HG02678 (cell line): ENCODE measurements at regions not wholly inside any gene's neighbourhood (a gene's known extent, or its start where the extent isn't known, plus 50 kb on each side); places are given as distances from the start of the nearest gene placed in this dataset.
"Not testable (repeated sequence)": the region's sequence is repeated elsewhere in the genome, so short reads cannot be mapped to it uniquely, and the experiment has no call there.

Experiments used
- ATAC-seq: cut with Tn5 transposase; IDR thresholded peaks from one replicate; pipeline ENCODE4 v1.9.1; 2021; ENCODE audit warnings: mild to moderate bottlenecking, moderate library complexity; ENCODE audit not compliant: unreplicated experiment

DNA sequence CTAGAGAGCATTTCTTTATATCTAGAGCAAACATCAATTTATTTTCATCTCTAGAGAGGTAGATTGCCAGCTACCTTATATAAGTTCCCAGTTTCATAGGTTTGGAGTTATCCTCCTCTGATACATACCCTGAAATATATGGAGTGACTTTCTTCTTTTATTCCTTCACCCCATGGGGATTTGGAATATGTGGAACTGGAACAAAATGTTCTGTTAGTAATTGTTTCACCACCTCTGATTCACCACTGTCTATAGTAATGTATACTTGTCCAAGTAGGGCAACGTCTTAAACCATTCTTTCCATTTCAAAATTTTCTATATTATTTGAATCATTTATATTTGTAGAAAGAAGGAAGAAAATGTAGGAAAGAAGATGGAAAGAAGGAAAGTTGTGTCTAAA is 511.2 kb upstream of the KCND2 start:
- no peak for ATAC-seq

DNA sequence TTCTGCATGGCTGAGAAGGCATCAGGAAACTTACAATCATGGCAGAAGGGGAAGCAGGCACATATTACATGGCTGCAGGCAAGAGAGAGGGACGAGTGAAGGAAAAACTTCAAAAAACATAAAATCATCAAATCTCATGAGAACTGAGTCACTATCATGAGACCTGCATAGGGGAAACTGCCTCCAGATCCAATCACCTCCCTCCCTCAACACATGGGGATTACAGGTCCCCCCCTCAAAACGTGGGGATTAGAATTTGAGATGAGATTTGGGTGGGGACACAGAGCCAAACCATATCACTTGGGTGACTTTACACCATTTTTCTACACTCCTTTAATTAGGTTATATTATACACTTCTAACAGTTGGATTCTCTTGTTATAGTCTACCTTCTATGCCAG is 490.7 kb upstream of the KCND2 start:
- no peak for ATAC-seq

DNA sequence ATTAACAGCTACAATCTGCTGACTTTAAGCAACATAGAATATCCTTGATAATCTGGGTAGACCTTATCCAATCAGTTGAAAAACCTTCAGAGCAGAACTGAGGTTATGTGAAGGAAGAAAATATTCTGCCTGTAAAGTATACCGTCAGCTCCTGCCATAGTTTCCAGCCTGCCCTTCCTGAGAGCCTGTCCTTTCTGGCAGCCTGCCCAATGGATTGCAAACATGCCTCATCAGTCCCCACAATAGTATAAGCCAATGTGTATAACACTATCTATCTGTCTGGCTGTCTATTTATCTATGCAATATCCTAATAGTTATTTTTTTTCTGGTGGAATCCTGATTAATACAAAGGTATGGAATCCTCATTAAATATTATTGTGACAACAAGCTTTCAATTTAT is 489.2 kb upstream of the KCND2 start:
- no peak for ATAC-seq

DNA sequence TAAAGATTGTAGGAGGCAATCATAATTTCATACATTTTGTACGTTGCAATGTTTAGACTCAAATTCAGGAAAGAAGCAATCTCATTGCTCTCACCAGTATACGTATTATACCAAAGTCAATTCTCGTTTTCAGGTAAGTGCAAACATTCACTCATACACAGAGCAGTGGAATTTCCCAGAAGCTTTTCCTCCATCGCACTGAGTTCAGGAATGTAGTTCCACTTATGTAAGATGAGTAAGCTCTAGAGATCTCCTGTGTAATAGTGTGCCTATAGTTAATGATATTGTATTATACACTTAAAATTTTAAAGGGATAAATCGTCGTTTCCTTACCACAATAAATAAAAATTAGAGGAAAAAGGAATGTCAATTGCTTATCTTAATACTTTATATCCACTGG is 470.8 kb upstream of the KCND2 start:
- no peak for ATAC-seq

DNA sequence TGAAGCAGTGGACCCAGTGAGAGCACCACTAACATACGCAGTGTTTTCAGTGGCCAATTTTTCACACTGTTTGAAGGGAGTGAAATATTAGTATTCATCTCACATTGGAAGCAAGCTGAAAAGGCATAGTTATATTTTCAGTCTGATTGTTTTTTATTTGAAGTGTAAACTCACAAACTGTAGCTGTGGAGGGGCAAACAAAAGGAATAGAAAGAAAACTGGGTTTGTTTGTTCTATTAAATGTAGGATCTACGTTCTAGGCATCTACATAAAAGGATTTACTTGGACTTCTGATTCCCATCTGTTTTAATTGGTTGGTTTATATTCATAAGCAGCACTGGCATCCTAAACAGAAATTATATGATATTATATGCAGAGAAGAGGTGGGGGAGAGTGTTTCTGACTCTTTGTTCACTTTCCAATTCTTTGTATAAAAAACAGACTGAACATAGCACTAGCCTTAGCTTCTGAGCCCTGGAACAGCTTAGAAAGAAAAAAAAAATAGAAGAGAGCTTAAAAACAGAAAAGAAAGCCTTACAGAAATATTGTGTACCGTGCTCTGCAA is 447.8 kb upstream of the KCND2 start:
- no peak for ATAC-seq

DNA sequence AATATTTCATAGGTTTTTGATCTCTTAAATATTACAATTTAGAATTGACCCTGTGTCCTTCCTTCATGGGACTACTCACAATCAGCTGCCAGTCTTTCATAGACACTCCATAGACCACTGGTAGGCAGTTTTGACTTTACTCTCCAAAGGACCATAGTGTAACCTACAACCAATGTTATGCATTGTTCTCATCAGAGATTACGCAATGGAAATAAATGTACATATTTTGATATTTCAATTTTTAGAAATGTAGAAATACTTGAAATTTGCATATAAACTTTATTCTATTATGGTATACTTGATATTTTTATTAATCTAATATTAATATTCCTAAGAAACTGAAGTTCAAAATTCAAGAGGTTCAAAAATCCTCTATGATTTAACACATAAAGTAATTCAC is 446.4 kb upstream of the KCND2 start:
- no peak for ATAC-seq

DNA sequence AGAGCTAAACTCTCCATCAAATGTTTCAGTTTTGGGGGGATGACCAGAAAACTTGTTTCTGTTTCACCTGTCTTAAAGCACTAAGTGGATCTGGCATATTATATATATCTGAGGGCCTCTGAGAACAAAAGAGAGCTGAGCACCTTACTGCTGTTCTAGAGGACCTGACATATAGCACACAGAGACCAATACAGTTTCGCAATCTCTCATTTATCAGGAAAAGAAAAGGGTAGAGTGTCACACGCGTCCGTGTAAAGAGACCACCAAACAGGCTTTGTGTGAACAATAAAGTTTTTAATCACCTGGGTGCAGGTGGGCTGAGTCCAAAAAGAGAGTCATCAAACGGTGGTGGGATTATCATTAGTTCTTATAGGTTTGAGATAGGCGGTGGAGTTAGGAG is 434.5 kb upstream of the KCND2 start:
- no peak for ATAC-seq

DNA sequence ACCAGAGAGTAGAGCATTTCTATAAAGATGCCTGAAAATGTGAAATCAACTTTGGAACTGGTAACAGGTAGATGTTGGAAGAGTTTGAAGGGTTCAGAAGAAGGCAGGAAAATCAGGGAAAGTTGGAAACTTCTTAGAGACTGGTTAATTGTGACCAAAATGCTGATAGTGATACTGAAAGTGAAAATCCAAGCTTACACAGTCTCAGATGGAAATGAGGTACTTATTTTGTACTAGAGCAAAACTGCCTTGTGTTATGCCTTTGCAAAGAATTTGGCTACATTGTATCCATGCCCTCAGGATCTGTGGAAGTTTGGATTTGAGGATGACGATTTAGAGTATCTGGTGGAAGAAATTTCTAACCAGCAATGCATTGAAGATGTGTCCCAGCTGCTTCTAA is 430.6 kb upstream of the KCND2 start:
- ATAC-seq, result no peak

DNA sequence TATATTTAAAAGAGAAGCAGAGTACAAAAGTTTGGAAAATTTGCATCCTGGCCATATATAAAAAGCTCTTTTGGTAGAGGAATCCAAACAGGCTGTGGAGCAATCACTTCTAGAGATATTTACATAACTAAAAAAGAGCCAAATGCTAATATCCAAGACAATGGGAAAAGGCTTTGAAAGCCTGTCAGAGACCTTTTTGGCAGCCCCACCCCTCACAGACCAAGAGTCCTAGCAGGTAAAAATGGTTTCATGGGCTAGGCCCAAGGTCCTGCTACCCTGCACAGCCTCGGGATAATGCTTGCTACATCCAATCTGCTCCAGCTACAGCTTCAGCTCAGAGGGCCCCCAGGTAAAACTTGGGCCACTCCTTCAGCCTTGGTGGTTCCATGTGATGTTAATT is 430.2 kb upstream of the KCND2 start:
- ATAC-seq, result no peak

DNA sequence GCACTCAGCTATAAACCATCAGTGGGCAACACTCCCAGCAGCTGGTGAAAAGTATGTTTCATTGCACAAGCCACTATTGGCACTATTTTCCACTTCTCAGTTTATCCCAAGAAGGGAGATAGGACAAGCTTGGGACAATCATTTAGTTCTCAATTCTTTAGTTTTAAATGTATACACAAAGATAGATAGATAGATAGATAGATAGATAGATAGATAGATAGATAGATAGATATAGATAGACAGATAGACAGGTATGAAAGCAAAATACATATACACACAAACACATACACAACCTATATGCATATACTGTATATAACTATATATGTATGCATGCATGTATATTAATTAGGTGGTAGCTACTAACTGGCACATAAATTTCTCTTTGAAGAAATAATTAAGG is 411.6 kb upstream of the KCND2 start:
- no peak for ATAC-seq

DNA sequence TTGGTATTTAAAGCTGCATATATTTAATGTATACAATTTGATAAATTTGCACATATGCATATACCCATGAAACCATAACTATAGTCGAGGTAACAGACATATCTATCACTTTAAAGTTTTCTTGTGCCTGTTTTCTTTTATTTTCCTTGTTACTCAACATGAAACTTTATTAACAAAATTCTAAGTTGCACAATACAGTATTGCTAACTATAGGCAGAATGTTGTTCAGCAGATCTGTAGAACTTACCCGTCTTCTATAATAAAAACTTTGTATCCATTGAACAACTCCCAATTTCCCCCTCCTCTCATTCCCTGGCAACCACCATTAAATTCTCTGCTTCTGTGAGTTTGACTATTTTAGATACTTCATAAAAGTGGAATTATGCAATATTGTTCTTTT is 404.6 kb upstream of the KCND2 start:
- ATAC-seq, result no peak

DNA sequence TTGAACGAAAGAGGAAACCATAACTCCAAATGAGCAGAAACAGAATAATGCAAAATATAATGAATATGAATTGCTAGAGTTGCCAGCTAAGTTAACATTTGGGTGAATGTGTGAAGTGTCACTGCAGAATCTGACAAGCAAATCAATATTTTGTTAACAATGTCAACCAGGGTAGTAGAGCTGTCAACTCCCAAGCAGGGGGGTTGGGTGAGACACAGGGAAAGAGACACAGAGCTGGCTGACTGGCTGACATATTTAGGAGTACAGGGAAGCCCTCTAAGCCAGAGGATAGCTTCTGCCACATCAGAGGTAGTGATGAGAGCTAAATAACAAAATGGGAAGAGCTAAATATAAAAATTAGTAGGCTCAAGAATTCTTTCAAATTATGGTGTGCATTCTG is 393.1 kb upstream of the KCND2 start:
- ATAC-seq, result no peak

DNA sequence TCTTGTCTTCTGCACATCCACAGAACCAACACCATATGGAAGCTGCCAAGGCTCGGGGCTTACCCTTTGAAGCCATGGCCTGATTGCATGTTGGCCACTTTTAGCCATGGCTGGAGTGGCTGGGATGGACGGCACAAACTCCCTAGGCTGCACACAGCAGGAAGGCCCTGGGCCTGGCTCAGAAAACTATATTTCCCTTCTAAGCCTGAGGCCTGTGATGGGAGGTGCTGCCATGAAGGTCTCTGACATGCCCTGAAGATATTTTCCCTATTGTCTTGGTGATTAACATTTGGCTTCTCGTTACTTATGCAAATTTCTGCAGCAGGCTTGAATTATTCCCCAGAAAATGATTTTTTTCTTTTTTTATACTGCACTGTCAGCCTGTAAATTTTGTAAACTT is 387.0 kb upstream of the KCND2 start:
- ATAC-seq, result no peak

DNA sequence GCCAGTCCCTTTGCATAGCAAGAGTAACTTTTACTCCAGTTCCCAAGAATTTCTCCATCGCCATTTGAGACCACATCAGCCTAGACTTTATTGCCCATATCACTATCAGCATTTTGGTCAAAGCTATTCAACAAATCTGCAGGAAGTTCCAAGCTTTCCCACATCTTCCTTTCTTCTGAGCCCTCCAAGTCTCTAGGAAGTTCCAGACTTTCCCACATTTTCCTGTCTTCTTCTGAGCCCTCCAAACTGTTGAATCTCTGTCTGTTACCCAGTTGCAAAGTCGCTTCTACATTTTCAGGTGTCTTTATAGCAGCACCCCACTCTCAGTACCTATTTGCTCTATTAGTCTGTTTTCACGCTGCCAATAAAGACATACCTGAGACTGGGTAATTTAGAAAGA is 386.4 kb upstream of the KCND2 start:
- not testable (repeated sequence) for ATAC-seq

DNA sequence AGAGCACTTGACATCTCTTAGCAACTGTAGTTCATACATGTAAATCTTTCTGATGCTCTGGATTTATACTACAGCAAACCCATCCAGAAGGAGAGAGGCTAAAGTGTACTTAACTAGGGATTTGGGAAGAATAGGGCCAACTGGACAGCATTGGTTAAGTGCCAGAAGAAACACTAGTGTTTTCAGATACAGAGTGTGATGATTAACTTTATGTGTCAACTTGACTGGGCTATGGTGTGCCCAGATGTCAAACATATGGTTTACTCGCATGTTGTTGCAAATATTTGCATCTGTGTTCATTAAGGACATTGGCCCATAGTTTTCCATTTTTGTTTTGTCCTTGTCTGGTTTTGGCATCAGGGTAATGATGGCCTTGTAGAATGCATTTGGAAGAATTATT is 384.7 kb upstream of the KCND2 start:
- ATAC-seq, result no peak

DNA sequence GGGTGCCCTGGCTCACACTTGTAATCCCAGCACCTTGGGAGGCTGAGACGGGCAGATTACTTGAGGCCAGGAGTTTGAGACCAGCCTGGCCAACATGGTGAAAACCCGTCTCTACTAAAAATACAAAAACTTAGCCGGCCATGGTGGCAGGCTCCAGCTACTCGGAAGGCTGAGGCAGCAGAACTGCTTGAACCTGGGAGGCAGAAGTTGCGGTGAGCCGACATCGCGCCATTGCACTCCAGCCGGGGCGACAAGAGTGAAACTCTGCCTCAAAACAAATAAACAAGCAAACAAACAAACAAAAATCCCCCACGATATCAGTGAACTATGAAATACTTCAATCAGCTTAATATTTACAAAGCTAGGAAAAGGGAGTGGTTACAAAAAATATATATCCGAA is 382.3 kb upstream of the KCND2 start:
- ATAC-seq, result no peak

DNA sequence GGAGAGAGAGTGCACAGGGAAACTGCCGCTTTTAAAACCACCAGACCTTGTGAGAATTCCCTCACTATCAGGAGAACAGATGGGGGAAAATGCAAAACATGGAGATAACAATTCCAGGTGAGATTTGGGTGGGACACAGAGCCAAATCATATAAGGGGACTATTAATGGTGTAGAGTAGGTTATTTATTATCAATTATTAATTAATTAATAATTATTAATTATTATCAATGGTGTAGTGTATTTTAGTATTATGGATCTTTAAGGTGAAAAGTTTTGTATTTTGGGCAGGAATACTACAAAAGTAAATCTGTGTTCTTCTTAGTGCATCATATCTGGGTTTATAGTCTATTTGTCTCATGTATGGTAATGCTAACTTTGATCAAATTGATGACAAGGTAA is 377.7 kb upstream of the KCND2 start:
- no peak for ATAC-seq

DNA sequence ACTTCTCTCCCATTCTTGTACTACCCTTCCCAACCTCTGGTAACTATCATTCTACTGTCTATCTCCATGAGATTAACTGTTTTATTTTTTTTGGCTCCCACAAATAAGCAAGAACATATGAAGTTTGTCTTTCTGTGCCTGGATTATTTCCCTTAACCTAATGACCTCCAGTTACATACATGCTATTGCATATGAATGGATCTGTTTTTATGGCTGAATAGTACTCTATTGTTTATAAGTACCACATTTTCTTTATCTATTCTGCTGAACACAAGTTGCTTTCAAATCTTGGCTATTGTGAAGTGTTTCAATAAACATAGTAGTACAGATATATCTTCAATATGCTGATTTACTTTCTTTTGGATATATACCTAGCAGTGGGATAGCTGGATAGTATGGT is 376.6 kb upstream of the KCND2 start:
- no peak for ATAC-seq

DNA sequence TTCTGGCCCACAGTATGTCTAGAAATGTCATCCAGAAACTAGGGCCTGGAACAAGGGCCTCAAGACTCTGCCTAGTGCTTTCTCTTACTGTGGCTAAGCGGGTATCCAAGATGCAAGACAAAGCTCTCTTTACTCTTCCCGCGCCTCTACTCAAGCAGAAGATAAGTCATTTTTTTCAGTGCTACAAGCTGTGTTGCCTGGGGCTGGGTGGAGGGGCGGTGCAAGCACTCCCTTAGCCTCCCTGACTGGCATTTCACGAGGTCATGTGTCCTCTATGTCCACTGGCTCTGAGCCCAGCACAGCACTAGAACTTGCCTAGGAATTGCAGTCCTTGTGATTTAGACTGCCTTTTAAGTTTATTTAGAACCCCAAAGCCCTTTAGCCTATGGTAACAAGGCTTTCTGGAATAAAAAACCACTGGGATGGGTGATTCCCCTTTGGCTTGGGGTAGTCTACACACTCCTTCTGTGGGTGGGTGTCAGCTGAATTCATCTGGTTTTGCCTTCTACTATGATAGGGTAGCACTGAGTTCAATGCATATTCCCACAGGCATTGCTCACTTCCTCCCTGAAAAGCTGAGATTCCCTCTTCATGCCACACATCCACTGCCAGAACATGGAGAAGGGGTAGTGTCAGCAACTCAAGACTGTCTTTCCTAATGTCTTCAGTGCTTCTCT is 371.8 kb upstream of the KCND2 start:
- no peak for ATAC-seq

DNA sequence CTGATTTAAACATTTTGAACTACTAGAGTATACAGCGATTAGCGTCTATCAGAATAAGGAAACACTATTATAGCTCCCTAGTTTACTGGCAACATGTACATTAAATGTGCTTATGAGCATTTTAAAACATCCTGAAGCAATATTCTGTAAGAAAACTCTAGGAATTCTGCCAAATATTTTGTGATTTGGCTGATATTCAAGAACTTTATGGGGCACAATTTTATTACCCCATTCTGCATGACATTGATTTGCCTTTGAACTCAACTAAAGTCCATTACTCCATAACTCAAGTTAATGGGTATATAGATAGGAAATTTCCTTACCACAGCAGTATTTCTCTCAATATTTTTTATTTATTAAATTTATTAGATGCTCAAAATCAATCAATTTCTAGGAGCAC is 369.9 kb upstream of the KCND2 start:
- ATAC-seq, result no peak

DNA sequence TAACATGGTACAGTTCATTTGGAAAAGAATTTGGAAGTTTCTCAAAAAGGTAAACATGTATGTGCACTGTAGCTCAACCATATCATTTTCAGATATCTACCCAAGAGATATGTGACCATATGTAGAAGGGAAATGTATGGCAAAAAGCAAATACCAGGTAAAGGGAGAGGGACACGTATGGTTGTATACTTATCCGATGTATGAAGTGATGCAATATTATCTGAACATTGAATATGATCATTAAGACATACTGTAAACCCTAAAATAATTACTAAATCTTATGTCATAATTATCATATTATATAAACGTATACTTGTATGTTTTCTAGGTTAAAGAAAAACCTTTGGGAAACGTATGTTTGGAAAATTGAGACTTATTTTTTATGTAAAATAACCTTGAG is 367.5 kb upstream of the KCND2 start:
- ATAC-seq, result no peak

DNA sequence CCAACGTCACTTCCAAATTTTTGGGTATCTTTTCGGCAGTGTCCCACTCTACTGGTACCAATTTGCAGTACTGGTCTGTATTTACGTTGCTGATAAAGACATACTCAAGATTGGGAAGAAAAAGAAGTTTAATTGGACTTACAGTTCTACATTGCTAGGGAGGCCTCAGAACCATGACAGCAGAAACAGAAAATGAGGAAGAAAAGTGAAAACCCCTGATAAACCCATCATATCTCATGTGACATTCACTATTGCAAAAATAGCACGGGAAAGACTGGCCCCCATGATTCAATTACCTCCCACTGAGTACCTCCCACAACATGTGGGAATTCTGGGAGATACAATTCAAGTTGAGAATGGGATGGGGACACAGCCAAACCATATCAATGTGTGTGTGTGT is 364.0 kb upstream of the KCND2 start:
- no peak for ATAC-seq

DNA sequence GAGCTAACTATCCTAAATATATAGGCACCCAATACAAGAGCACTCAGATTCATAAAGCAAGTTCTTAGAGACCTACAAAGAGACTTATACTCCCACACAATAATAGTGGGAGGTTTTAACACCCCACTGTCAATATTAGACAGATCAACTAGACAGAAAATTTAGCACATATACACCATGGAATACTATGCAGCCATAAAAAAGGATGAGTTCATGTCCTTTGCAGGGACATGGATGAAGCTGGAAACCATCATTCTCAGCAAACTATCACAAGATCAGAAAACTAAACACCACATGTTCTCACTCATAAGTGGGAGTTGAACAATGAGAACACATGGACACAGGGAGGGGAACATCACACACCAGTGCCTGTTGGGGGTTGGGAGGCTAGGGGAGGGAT is 358.9 kb upstream of the KCND2 start:
- ATAC-seq, result not testable (repeated sequence)
